HFFc6 (cell line): ENCODE measurements at regions not wholly inside any gene's neighbourhood (a gene's known extent, or its start where the extent isn't known, plus 50 kb on each side); places are given as distances from the start of the nearest gene placed in this dataset.

ENCODE experiments used
- DNase-seq: peaks from one replicate; pipeline ENCODE4 v3.0.0-alpha.2; 2018
- H3K27ac Mint-ChIP-seq: 2 replicates; pipeline ENCODE4 v1.8.0; 2020; ENCODE audit warnings: mild to moderate bottlenecking, mixed read lengths
- H3K27me3 Mint-ChIP-seq: 2 replicates; pipeline ENCODE4 v1.8.0; 2021; ENCODE audit warnings: mild to moderate bottlenecking, moderate library complexity, mixed read lengths; ENCODE audit not compliant: insufficient read depth
- H3K36me3 Mint-ChIP-seq: 2 replicates; pipeline ENCODE4 v1.8.0; 2021; ENCODE audit warnings: low read depth, mixed read lengths
- H3K4me1 Mint-ChIP-seq: 2 replicates; pipeline ENCODE4 v1.8.0; 2020; ENCODE audit warnings: low read depth, mixed read lengths
- H3K4me3 Mint-ChIP-seq: 2 replicates; pipeline ENCODE4 v1.8.0; 2020; ENCODE audit warnings: mild to moderate bottlenecking, moderate library complexity, mixed read lengths
- H3K9me3 Mint-ChIP-seq: 2 replicates; pipeline ENCODE4 v1.8.0; 2020; ENCODE audit warnings: mild to moderate bottlenecking, mixed read lengths
- CTCF ChIP-seq: fragments of 200-600 bp; sonication (generic); IDR thresholded peaks from 2 replicates; pipeline ENCODE4 v1.5.0; 2021; ENCODE audit warnings: antibody characterized with exemption, mild to moderate bottlenecking

GRCh38 chr1:91600431-91601337 is 100.0 kb downstream of the CDC7 start:
- H3K27me3 Mint-ChIP-seq, result no peaks in the 10 kb centered on the region; the same call in 1 of the 2 replicates
- no peak overlapping the region for H3K4me3 Mint-ChIP-seq
- H3K9me3 Mint-ChIP-seq, result no peaks in the 10 kb centered on the region
- H3K27ac Mint-ChIP-seq, result no peak overlapping the region
- no peaks in the 10 kb centered on the region for H3K36me3 Mint-ChIP-seq
- H3K4me1 Mint-ChIP-seq, result peaks cover 21% of the 10 kb centered on the region
- DNase-seq, result no peak
- TF ChIP-seq CTCF, result no peak

GRCh38 chr1:91601554-91602376 is 101.1 kb downstream of the CDC7 start:
- TF ChIP-seq CTCF, result no peak
- Mint-ChIP-seq H3K9me3 (no peaks in the 10 kb centered on the region), H3K36me3 (no peaks in the 10 kb centered on the region), H3K27ac (no peak overlapping the region), H3K4me1 (peaks cover 11% of the 10 kb centered on the region), H3K4me3 (no peak overlapping the region), H3K27me3 (no peaks in the 10 kb centered on the region; the same call in 1 of the 2 replicates)
- no peak for DNase-seq

- H3K27ac Mint-ChIP-seq, result no peak overlapping the region
- H3K27me3 Mint-ChIP-seq, result no peaks in the 10 kb centered on the region; the same call in 1 of the 2 replicates
- no peaks in the 10 kb centered on the region for H3K9me3 Mint-ChIP-seq
- no peak for TF ChIP-seq CTCF
- peaks cover 14% of the 10 kb centered on the region for H3K4me1 Mint-ChIP-seq
- DNase-seq, result no peak
- no peaks in the 10 kb centered on the region for H3K36me3 Mint-ChIP-seq
- H3K4me3 Mint-ChIP-seq, result no peak overlapping the region
Measured at GRCh38 chr1:91603409-91603808, 102.8 kb downstream of the CDC7 start.

GRCh38 chr1:91604632-91605031 is 104.0 kb downstream of the CDC7 start:
- TF ChIP-seq CTCF, result no peak
- no peak overlapping the region for H3K27ac Mint-ChIP-seq
- H3K36me3 Mint-ChIP-seq, result no peaks in the 10 kb centered on the region; the same call in 1 of the 2 replicates
- no peaks in the 10 kb centered on the region; the same call in 1 of the 2 replicates for H3K27me3 Mint-ChIP-seq
- no peak overlapping the region for H3K4me3 Mint-ChIP-seq
- DNase-seq, result no peak
- H3K9me3 Mint-ChIP-seq, result no peaks in the 10 kb centered on the region
- peaks cover 26% of the 10 kb centered on the region for H3K4me1 Mint-ChIP-seq

- H3K27ac Mint-ChIP-seq, result no peak overlapping the region
Measured at GRCh38 chr1:91605566-91605965, 104.9 kb downstream of the CDC7 start.

More at GRCh38 chr1:91605566-91605965, 104.9 kb downstream of the CDC7 start:
- Mint-ChIP-seq H3K27me3 (no peaks in the 10 kb centered on the region; the same call in 1 of the 2 replicates), H3K9me3 (no peaks in the 10 kb centered on the region), H3K36me3 (no peaks in the 10 kb centered on the region; the same call in 1 of the 2 replicates), H3K4me1 (peaks cover 35% of the 10 kb centered on the region), H3K4me3 (no peak overlapping the region)
- no peak for DNase-seq
- TF ChIP-seq CTCF, result no peak
